GM18517 (cell line): ENCODE measurements at regions not wholly inside any gene's neighbourhood (a gene's known extent, or its start where the extent isn't known, plus 50 kb on each side); places are given as distances from the start of the nearest gene placed in this dataset.

ENCODE experiments used
- ATAC-seq: cut with Tn5 transposase; IDR thresholded peaks from one replicate; pipeline ENCODE4 v1.9.1; 2021; ENCODE audit warnings: mild to moderate bottlenecking, moderate library complexity; ENCODE audit not compliant: unreplicated experiment

GRCh38 chr7:46999866-47000265 is 582.0 kb downstream of the TNS3 start:
- ATAC-seq: no peak

- ATAC-seq: no peak
Measured at GRCh38 chr7:46996972-46997371, 584.9 kb downstream of the TNS3 start.

GRCh38 chr7:46993396-46993795 is 588.5 kb downstream of the TNS3 start:
- no peak for ATAC-seq

- ATAC-seq: no peak
Measured at GRCh38 chr7:46990761-46991160, 591.1 kb downstream of the TNS3 start.

GRCh38 chr7:46989247-46989646 is 592.7 kb downstream of the TNS3 start:
- ATAC-seq: no peak

GRCh38 chr7:46982928-46983327 is 599.0 kb downstream of the TNS3 start:
- no peak for ATAC-seq

GRCh38 chr7:46979439-46979838 is 602.5 kb downstream of the TNS3 start:
- ATAC-seq: no peak

- no peak for ATAC-seq
Measured at GRCh38 chr7:46975493-46975892, 606.4 kb downstream of the TNS3 start.

- ATAC-seq: no peak
Measured at GRCh38 chr7:46972205-46972604, 609.7 kb downstream of the TNS3 start.

GRCh38 chr7:46970476-46970875 is 611.4 kb downstream of the TNS3 start:
- ATAC-seq: no peak

- ATAC-seq: no peak
Measured at GRCh38 chr7:46970131-46970430, 611.8 kb downstream of the TNS3 start.

- no peak for ATAC-seq
Measured at GRCh38 chr7:46969303-46970130, 612.4 kb downstream of the TNS3 start.

GRCh38 chr7:46968003-46968402 is 613.9 kb downstream of the TNS3 start:
- ATAC-seq: no peak

- no peak for ATAC-seq
Measured at GRCh38 chr7:46963719-46964118, 618.2 kb downstream of the TNS3 start.

GRCh38 chr7:46960970-46961369 is 620.9 kb downstream of the TNS3 start:
- ATAC-seq: no peak

- ATAC-seq: no peak
Measured at GRCh38 chr7:46957195-46957594, 624.7 kb downstream of the TNS3 start.

- ATAC-seq: no peak
Measured at GRCh38 chr7:46955531-46955930, 626.4 kb downstream of the TNS3 start.

- no peak for ATAC-seq
Measured at GRCh38 chr7:46954181-46954580, 627.7 kb downstream of the TNS3 start.

GRCh38 chr7:46953008-46953407 is 628.9 kb downstream of the TNS3 start:
- ATAC-seq: no peak

GRCh38 chr7:46949270-46949931 is 632.5 kb downstream of the TNS3 start:
- no peak for ATAC-seq

- no peak for ATAC-seq
Measured at GRCh38 chr7:46948716-46949115, 633.2 kb downstream of the TNS3 start.

- no peak for ATAC-seq
Measured at GRCh38 chr7:46945328-46945727, 636.6 kb downstream of the TNS3 start.

GRCh38 chr7:46943996-46944395 is 637.9 kb downstream of the TNS3 start:
- ATAC-seq: no peak
